ENCODE measurements at regions not wholly inside any gene's neighbourhood (a gene's known extent, or its start where the extent isn't known, plus 50 kb on each side); places are given as distances from the start of the nearest gene placed in this dataset.

DNA sequence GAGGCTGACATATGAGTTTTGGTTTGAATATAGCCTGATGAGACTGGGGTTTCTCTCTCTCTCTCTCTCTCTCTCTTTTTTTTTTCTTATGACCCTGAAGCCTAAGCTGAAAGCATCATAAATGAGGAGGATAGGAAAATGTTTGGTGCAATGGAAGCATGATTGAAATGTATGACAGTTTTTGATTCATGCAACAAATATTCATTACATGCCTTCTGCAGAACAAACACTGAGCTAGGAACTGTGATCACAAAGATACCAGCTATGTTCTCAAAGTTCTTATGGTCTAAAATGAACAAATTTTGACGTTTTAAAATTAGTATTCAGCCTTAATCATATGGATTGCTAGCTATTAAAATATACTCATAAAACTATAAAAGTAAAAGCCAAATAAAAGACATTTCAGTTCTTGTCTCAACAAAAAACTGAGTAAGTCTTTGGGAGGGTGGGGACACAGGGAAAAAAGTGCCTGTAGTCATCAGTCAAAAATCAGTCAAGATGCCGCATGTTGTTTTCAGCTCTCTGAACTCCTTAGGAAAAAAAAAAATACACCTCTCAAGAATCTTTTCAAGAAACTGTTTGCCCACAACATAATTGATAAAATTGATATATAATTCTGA lies 57.2 kb downstream of the NKX6-1 start:
- no peak for DNase-seq

DNA sequence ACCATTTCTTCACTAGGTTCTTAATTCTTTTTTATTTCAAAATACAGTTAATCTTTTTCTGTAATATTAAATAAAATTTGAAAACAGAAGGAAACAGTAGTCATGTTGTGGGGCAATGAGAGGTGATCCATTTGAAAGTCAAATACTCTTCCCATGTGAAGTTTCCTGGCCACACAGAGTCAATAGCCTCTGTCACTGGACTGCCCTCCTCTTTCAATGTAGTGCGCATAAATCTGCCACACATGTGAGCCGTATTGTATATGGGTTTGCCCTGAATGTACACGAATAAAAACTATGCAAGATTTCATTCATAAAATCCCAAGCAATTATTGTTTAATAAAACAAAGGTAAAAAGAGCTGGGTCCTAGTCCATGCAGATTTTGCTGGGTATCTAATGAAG lies 59.1 kb downstream of the NKX6-1 start:
- no peak for DNase-seq

DNA sequence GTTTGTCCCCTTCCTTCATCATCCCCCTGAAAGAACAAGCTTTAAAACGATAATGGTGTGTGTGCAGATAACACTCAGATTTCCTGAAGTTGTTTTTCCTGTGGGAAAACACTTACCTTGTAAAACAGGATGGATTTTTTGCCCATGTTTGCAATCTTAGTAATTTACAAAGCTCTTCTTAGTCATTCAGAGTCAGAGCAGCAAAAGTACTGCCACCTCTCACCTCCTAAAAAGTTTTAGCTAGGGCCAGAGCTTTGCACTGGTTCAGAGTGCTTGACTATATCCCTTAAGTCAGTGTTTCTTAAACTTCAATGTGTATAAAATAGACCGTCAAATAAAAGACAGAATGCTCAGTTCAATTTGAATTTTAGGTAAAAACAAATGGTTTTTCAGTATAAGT lies 62.3 kb downstream of the NKX6-1 start:
- no peak for DNase-seq

GRCh38 chr4:84434344-84434743 lies 64.7 kb downstream of the NKX6-1 start:
- no peak for DNase-seq

GRCh38 chr4:84433633-84434222 lies 65.4 kb downstream of the NKX6-1 start:
- DNase-seq = no peak

DNA sequence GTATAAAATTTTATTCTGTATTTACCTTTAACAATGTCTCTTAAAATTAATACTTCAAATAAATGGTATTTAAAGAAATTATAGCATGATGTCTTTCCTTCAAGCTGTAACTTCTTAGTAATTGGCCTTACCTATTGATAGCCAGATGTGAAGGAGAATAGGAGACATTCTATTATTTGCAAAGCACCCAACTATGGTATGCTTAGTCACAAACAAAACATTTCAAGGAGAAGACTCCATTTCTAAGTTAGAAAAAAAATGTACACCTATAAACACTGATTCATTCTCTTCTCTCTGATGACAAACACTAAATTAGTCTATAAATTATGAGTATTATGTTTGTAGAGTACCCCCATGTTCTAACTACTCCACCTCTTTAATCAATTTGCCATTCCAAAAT lies 66.4 kb downstream of the NKX6-1 start:
- no peak for DNase-seq

DNA sequence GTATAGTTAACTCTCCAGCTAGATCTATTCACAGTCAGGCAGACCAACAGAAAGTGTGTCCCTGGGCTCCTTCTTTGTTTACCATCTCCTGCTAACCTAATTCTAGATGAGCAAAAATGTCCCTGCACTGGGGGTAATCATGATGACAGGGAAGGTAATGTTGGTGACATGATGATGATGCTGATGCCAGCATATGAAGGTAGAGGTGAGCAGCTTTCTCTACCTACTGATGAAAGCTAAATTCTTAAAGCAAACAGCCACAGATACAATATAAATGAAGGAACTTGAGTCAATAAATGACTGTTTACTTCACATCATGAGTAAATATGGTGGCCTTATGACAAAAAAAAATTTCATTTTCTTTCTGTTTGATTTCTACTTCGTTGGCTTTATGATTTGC lies 78.5 kb downstream of the NKX6-1 start:
- no peak for DNase-seq

DNA sequence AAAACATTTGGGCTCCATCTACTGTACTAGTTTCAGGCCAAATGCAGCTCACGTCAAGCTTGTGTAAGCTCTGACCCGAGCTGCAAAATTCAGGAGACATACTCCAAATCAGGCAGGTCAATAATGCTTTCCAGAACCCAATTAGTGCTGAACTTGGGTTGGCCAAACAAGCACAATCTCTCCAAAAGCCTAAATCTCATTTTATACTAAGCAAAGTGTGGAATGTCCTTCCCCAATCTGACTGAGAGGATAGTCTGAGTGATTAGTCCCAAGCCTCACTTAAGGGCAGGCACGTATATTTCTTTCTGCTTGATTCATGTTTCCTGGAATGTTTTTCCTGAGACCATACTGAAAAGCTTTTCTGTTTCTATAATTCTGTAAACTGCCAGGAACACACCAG lies 79.9 kb downstream of the NKX6-1 start:
- no peak for DNase-seq

- DNase-seq = no peak
Observed at GRCh38 chr4:84417997-84418709, 80.9 kb downstream of the NKX6-1 start.

GRCh38 chr4:84413976-84414375 lies 85.1 kb downstream of the NKX6-1 start:
- no peak for DNase-seq

- DNase-seq = no peak
Observed at GRCh38 chr4:84413480-84413879, 85.6 kb downstream of the NKX6-1 start.

- no peak for DNase-seq
Observed at GRCh38 chr4:84412062-84412461, 87.0 kb downstream of the NKX6-1 start.

GRCh38 chr4:84407554-84408407 lies 91.3 kb downstream of the NKX6-1 start:
- DNase-seq = no peak

GRCh38 chr4:84403656-84404055 lies 95.4 kb downstream of the NKX6-1 start:
- DNase-seq = no peak

- DNase-seq = no peak
Observed at GRCh38 chr4:84401701-84402306, 97.3 kb downstream of the NKX6-1 start.

DNA sequence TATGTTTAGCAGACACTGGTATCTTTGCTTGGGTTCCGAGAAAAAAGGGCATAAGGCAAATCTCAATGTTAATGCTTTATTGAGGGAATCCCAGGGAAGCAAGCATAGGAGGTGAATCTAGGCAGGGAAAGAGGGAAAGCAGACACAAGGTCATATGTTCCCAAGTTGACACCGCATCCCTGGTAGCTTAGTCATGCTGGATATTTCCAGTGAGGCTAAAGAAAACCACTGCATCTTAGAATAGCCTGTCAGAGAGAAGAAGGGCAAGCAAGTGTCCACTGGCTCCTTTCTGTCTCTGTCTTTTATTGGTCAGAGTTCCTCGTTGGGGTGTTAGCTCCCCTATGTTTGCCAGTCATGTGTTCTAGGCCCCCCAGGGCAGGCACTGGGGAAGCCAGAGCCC lies 104.7 kb downstream of the NKX6-1 start:
- DNase-seq = no peak

- DNase-seq = no peak
Observed at GRCh38 chr4:84392951-84393590, 106.0 kb downstream of the NKX6-1 start.

DNA sequence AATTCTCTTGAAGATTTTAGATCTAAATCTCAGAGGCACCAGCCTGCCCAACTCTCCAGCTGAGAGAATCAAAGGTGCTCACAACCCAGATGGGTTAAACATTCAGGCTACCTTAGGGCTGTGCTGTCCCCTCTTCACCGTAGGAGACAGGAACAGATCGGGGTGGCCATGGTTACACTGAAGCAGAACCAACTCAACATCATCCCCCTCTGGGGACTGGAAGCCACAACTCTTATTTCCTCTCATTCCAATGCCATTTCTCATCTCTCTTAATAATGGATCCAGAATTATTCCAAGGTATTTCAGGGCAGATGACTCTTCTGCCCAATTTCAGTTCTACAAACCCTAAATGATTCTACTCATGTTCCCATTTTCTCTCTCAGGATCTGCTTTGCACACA lies 109.7 kb downstream of the NKX6-1 start:
- no peak for DNase-seq

DNA sequence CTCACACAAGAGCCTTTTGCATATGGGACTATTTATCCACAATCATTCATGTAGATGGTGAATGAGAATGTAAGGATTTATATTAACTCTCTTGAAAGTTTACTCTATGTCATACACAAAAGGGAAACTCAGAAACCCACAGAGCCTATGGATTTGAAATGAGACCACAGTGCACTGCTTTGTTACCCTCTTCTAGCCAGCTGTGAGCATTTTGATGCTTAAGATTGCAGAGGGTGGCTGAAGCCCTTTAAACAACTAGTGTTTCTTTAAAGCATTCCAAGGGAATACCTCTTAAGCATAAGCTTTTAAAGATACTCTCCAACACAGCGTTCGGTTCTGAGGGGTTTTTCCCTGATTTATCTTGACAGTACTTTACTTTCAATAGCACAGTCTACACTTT lies 113.9 kb downstream of the NKX6-1 start:
- no peak for DNase-seq

- no peak for DNase-seq
Observed at GRCh38 chr4:84384801-84385200, 114.3 kb downstream of the NKX6-1 start.

- DNase-seq = no peak
Observed at GRCh38 chr4:84381759-84382158, 117.3 kb downstream of the NKX6-1 start.

DNA sequence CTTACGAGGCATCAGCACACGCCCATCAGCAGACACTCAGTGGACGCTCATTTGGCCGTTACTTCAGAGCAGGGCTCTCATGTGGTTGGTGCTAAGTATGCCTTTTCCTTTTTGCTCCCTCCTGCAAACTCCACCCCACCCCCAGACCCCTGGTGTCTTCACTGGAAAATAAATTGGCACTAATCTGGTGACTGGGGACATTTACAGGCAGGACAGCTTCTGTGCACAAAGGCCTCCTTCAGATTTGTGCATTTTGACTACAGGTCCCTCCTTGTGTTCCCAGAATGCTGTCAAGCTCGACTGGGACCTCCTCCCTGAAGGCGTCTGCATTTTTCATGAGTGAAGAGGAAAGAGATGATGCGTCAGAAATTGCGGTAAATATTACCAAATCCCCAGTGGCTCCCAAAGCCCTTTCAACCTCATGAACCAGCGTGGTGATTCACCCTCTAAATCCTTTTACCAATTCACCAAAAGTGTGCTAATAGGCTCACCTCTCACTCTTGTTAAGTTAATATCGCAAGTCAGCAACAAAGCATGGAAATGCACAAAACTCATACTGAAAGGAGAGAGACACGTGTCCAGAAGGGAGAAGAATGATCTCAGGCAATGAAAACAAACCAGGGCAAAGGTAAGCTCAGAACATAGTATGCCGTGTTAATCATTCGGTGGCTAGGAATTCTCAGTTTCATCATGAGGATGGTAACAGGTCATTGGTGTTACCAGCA lies 119.0 kb downstream of the NKX6-1 start:
- DNase-seq = no peak

Data from right forelimb (tissue), 1 donor.